ENCODE measurements at regions not wholly inside any gene's neighbourhood (a gene's known extent, or its start where the extent isn't known, plus 50 kb on each side); places are given as distances from the start of the nearest gene placed in this dataset.

DNA sequence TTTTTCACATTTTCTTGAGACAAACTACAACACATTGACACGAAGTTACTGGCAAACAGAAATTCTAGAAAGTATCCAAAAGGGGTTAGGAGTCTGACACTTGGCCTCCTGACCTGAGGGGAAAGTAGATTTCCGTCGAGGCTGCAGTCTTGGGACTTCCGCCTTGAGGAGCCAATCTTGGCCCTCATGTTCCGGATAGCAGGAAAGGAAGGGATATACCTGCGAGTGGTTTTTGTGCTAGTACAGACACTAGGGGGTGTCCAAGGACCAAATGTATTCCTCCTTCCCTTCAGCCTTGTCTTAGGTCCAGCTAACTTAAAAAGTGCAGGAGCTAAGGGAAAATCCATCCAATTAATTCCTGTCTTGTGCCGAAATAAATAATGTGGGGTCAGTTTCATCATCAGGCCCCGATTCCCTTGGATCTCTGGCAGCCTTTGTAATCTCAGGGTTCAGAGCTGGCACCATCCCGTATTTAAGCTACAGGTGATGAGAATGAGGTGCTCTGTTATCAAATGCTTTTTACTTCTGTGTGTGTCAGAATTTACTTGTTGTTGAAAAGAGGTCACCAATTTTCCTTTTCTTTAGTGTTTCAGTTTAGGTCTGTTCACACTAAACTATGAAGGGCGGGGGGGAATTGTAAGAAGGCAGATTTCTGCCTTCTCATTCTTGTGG is 330.2 kb upstream of the FANCL start:
- peak; percentile 60 for DNase-seq

GRCh38 chr2:58569475-58570185 is 328.5 kb upstream of the FANCL start:
- peak; percentile 1 for DNase-seq

DNA sequence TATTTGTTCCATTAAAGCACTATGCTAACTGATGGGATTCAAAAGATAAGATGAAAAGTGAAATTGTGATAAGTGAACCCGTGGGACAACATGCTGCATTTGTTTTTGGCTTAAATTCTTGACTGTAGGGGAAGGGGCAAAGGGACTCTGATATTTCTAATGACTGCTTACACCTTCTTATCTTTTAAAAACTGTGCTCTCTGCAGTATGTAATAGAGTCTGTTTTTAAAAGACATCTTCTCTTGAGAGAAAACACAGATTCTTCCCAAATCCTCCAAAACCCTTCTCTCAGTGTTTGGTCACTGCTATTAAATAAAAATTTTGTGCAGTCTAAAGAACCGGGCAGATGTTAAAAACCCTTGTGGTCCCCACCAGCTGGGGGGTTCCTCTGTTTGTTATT is 327.8 kb upstream of the FANCL start:
- no peak for DNase-seq

- no peak for DNase-seq
Measured at GRCh38 chr2:58562276-58562675, 321.2 kb upstream of the FANCL start.

GRCh38 chr2:58560531-58560930 is 319.4 kb upstream of the FANCL start:
- DNase-seq: no peak

DNA sequence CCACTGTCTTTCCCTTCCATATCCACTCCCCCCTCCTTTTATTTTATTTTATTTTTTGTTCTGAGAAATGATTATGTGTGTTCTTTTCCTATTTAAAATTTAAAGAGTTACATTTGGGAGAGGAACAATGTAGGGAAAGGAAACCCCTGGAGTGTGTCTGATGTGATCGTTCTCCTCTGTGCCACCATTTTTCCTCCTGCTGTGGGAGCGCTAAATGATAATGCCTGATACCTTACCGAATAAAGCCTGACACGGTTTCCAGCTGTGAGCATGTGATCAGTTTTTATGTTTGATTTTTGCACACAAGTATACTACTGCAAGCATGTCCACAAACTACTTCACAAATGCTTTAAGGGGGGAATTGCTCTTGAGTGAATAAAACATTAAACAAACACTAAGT is 317.8 kb upstream of the FANCL start:
- no peak for DNase-seq

DNA sequence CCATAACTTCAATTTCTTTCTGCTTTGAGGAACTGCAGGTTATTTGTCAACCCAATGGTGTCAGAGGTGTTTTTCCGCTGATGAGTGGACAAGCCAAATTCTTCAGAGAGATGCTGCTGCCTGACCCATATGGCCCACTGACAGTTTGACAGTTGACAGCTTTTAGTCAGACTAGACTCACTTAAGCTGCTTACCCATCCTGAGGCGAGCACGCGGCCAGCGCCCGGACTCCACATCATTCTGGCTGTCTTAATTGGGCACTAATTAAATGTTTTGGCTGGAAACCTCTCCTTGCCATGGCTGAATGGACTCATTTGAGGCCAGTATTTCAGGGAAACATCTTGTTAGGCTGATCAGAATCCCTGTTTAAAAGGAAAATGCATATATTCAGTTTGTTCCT is 316.1 kb upstream of the FANCL start:
- DNase-seq: no peak

- no peak for DNase-seq
Measured at GRCh38 chr2:58553937-58554336, 312.8 kb upstream of the FANCL start.

DNA sequence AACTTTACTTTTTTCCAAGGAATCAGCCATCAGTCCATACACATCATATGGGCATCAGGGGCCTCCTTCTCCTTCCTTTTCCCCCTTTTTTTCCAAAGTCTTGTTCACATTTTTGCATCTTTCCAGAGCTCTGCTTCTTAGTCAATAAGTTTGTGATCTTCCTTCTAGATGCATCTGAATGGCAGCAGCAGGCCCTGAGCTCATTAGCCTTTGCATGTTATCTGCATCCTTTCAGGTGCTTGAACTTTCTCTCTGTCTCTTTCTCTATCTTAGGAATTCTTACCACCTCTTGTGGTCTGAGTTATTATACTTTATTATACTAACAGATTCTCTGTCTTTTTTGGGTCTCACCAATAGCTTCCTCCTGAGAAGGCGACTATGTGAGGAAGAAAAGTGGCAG is 312.4 kb upstream of the FANCL start:
- DNase-seq: no peak

- DNase-seq: no peak
Measured at GRCh38 chr2:58545300-58546280, 304.5 kb upstream of the FANCL start.

DNA sequence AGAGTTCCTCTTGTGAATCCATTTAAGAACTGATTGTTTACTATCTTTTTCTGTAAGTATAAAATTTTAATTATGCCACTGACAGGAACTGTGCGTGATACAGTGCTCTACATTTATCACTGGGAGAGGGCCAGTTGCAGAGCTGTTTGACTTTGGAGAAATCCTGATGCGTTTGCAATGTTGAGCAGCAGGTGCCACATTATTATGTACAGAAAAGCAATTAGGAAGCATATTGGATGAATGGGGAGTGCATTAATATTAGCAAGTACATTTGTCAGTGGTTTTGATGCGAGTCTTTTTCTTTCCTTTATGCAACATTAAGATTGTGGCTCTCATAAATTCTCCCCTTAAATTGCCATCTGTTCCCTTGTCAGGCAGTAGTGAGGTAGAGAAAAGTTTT is 302.3 kb upstream of the FANCL start:
- no peak for DNase-seq

DNA sequence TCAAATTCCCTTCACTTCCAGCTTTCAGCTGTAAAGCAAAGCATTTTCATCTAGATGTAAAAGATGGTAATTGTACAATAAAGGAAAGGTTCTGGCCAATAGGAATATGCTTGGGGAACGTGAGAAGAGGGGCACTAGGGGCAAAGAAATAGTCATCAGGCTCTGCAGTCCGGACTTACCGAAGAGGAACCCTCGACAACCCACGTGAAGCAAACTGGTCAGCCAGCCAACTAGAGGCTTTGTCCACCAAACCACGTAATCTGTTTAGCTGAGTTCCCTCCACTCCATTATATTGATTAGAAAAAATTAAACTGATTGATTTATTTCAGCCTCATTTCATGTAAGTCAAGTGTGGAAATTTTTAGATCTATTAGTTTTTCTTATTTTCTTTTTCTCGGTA is 300.4 kb upstream of the FANCL start:
- no peak for DNase-seq

DNA sequence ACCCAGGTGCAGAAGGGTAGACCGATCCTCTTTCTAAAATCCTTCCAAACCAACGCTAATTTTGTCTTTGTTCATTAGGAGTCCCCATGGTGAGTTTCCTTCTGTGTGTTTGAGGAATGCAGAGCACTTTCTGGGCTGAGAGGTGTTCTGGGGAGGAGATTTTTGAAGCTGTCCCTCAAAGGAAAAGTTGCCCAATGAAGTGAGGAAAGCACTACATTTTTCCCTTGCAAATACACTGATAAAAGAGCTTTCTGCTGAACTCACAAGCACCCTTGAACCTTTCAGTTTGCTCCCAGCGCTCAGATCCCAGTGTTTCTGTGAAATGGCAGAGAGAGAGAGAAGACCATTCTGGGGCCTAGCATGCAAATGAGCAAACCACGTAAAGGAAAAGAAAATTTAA is 299.6 kb upstream of the FANCL start:
- no peak for DNase-seq

DNA sequence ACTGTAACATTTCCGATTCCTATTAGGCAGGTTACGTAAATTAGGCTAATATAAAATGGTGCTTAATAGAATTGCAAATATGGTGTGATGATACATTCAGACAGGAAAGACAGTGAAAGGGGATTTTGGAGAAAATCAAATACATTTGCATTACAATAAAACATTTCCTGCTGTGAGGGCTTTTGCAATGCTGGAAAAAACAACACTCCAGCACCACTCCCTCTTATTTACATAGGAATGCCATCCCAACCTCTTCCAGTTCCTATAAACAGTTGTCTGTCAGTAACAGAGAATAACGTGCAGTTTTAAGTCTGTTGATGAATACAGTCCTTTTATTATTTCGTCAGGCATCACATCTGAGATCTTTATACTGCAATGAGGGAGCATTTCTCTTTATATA is 298.8 kb upstream of the FANCL start:
- no peak for DNase-seq

DNA sequence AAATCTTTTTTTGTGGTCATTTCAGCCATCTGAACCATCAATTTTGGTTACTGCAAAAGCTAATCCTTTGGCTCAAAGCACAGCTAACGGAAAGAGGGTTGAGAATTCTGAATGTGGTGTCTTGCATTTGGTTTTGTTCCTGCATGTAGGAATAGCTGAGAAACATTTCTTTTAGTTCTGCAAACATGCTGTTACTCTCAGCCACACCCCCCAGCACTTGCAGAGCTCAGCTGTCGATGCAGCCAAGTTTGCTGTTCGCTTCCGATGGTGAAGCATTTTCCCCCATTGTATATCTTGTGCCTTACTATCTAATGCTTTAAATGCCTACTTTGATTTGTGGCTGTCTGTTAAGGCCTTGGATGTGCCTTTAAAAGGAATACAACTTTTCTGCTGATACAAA is 294.9 kb upstream of the FANCL start:
- DNase-seq: no peak

DNA sequence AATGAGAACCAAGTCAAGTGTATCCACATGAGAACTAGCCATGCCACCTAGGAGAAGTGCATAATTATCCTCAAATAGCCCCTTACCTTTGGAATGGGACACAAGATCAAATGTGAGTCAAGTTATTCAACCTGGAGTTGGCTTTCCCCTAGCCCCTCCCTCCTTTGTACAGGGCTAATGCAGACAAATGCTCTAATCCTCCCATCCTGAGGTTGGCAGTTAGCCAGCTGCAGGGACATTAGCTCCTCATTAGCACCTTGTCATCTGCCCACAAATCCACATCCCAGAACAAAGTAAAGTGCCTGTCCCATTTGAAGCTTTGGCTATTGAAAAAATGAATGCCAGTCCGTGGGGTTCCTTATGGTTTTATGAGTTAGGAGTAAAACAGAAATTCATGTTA is 294.1 kb upstream of the FANCL start:
- DNase-seq: no peak

DNA sequence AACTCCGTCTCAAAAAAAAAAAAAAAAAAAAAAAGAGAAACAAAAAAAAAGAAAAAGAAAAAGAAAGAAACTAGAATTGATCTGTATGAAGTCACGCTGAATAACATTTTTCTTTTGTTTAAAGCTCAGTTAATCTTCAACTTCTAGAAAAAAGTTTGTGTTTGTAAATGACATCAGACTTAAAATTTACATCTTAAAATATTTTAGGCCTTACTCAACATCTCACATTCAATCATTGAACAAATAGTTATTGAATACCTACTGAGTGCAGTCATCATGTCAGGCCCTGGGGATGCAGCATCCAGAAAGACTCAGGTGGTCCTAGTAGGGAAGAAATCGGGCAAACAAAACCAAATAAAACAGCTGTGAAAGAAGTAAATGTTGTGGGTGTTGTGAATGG is 292.3 kb upstream of the FANCL start:
- no peak for DNase-seq

DNA sequence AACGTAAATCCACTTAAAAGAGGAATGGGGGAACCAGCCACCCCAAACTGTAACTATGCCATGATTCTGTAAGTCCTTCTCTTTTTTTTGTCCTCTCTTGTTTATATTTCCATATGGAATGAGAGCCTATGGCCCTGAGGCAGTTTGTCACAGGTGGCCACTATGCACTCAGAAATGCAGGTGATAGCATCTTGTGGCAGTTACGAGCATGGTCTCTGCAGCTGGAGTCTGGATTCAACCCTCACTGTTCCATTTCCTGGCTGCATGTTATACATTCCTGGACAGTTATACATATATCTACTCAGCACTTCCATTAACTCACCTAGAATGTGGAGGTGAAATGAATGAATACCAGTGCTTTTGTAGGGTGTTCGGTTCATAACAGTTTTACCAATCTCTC is 291.5 kb upstream of the FANCL start:
- no peak for DNase-seq

DNA sequence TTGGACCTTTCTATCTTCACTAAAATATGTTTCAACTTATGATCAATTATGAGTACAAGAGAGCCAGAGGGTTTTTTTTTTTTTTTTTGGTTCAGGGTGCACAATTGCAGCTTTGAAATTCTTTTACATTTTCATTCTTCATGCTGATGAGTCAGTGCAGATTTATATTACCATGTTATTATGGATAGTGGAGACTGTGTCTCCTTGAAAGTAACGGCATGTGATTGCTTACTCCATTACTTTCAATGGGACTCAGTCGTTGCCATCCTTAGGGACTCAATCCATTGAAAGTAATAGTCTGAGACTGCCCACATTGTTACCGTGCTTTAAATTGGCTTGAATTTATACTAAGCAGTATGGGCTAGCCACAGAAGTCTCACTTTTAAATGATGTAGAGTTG is 286.5 kb upstream of the FANCL start:
- DNase-seq: no peak

GRCh38 chr2:58521803-58522554 is 280.9 kb upstream of the FANCL start:
- DNase-seq: no peak

- DNase-seq: no peak
Measured at GRCh38 chr2:58520903-58521302, 279.8 kb upstream of the FANCL start.

GRCh38 chr2:58517881-58518280 is 276.8 kb upstream of the FANCL start:
- DNase-seq: no peak

DNA sequence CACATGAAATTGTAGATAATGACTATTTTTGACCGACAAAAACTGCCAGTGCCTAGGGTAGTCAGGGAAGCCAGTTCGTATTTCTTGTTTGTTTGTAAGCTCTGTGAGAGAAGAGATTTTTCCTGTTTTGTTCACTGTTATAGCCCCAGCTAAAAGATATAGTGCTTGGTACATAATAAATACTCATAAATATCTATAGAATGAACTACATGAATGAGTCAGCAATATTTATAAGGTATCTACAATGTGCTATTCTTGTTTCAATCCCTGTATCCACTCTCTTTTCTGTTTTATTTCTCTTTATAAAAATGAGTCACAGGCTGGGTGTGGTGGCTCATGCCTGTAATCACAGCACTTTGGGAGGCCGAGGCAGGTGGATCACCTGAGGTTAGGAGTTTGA is 275.6 kb upstream of the FANCL start:
- no peak for DNase-seq

Data from hindlimb muscle (tissue), 1 donor.